Activated CD8-positive, alpha-beta T cell treated with anti-CD3 and anti-CD28 coated beads for 36 hours (primary cell): ENCODE measurements at regions not wholly inside any gene's neighbourhood (a gene's known extent, or its start where the extent isn't known, plus 50 kb on each side); places are given as distances from the start of the nearest gene placed in this dataset.

Experiments used
- ATAC-seq: fragments of 200-7000 bp; cut with Tn5 transposase; one replicate; pipeline ENCODE4 v1.10.0; 2021; ENCODE audit warnings: mild to moderate bottlenecking, moderate library complexity
- CTCF ChIA-PET: fragments of 350-600 bp; sonication (Branson Sonifier 250); formaldehyde crosslinking; loops from one replicate; lab custom pipeline; 2021; ENCODE audit warnings: antibody characterized with exemption; lab: Charles Lee
- POLR2A ChIA-PET: fragments of 350-600 bp; sonication (Branson Sonifier 250); formaldehyde crosslinking; loops from one replicate; lab custom pipeline; 2021; ENCODE audit warnings: antibody characterized with exemption; lab: Charles Lee
- DNase-seq: peaks from one replicate; pipeline ENCODE4 v3.0.0-alpha.2; 2020
- H3K27ac Mint-ChIP-seq: one replicate; pipeline ENCODE4 v1.8.0; 2021; ENCODE audit warnings: mild to moderate bottlenecking, mixed read lengths
- H3K27me3 Mint-ChIP-seq: one replicate; pipeline ENCODE4 v1.8.0; 2021; ENCODE audit warnings: mixed read lengths
- H3K36me3 Mint-ChIP-seq: one replicate; pipeline ENCODE4 v1.8.0; 2021; ENCODE audit warnings: low read depth, mixed read lengths
- H3K4me1 Mint-ChIP-seq: one replicate; pipeline ENCODE4 v1.8.0; 2021; ENCODE audit warnings: low read depth, mixed read lengths
- H3K4me3 Mint-ChIP-seq: one replicate; pipeline ENCODE4 v1.8.0; 2021; ENCODE audit warnings: mild to moderate bottlenecking, moderate library complexity, mixed read lengths
- H3K9me3 Mint-ChIP-seq: one replicate; pipeline ENCODE4 v1.8.0; 2021; ENCODE audit warnings: mixed read lengths
- CTCF ChIP-seq: fragments of 200-600 bp; IDR thresholded peaks from one replicate; pipeline ENCODE4 v1.8.0; 2022; ENCODE audit warnings: antibody characterized with exemption, mild to moderate bottlenecking
- intact Hi-C: fragments of 100-400 bp; cut with micrococcal nuclease; formaldehyde crosslinking; loops from one replicate; pipeline ENCODE4 v1.10.0; 2022

GRCh38 chr2:156955701-156956100 lies 301.8 kb upstream of the GALNT5 start:
- Mint-ChIP-seq H3K27me3 (no peaks in the 10 kb centered on the region), H3K4me1 (no peaks in the 10 kb centered on the region), H3K9me3 (peaks cover 6% of the 10 kb centered on the region), H3K36me3 (no peaks in the 10 kb centered on the region), H3K4me3 (no peak overlapping the region), H3K27ac (no peak overlapping the region)
- intact Hi-C loops, result no loop called here
- ChIA-PET CTCF (no interaction called here), POLR2A (no interaction called here)
- ATAC-seq, result no peak
- no peak for TF ChIP-seq CTCF
- no peak for DNase-seq

GRCh38 chr2:156956161-156956560 lies 301.3 kb upstream of the GALNT5 start:
- ATAC-seq (no peak), DNase-seq (no peak)
- no peak overlapping the region for H3K4me3 Mint-ChIP-seq
- no peaks in the 10 kb centered on the region for H3K4me1 Mint-ChIP-seq
- ChIA-PET POLR2A (no interaction called here), CTCF (no interaction called here)
- no peaks in the 10 kb centered on the region for H3K36me3 Mint-ChIP-seq
- H3K27ac Mint-ChIP-seq, result no peak overlapping the region
- TF ChIP-seq CTCF, result no peak
- no peaks in the 10 kb centered on the region for H3K27me3 Mint-ChIP-seq
- intact Hi-C loops, result no loop called here
- peaks cover 6% of the 10 kb centered on the region for H3K9me3 Mint-ChIP-seq

GRCh38 chr2:156958374-156958773 lies 299.1 kb upstream of the GALNT5 start:
- intact Hi-C loops, result no loop called here
- H3K27me3 Mint-ChIP-seq, result no peaks in the 10 kb centered on the region
- H3K27ac Mint-ChIP-seq, result no peak overlapping the region
- H3K9me3 Mint-ChIP-seq, result peaks cover 6% of the 10 kb centered on the region
- H3K4me1 Mint-ChIP-seq, result no peaks in the 10 kb centered on the region
- DNase-seq (no peak), ATAC-seq (no peak)
- no peak overlapping the region for H3K4me3 Mint-ChIP-seq
- POLR2A ChIA-PET, result no interaction called here
- CTCF ChIA-PET, result no interaction called here
- TF ChIP-seq CTCF, result no peak
- no peaks in the 10 kb centered on the region for H3K36me3 Mint-ChIP-seq

GRCh38 chr2:156959481-156959880 lies 298.0 kb upstream of the GALNT5 start:
- Mint-ChIP-seq H3K27me3 (no peaks in the 10 kb centered on the region), H3K9me3 (peaks cover 5% of the 10 kb centered on the region), H3K4me3 (no peak overlapping the region), H3K36me3 (no peaks in the 10 kb centered on the region), H3K27ac (no peak overlapping the region), H3K4me1 (no peaks in the 10 kb centered on the region)
- ATAC-seq (no peak), DNase-seq (no peak)
- ChIA-PET CTCF (interaction anchor here (0.8 kb wide), 1 partner anchor 234 kb away, joined by 3 read pairs; no protein-coding TSS in a partner anchor), POLR2A (no interaction called here)
- intact Hi-C loops, result no loop called here
- TF ChIP-seq CTCF, result no peak

- ATAC-seq (no peak), DNase-seq (no peak)
- no peak overlapping the region for H3K4me3 Mint-ChIP-seq
- no peaks in the 10 kb centered on the region for H3K4me1 Mint-ChIP-seq
- no peak for TF ChIP-seq CTCF
- no peaks in the 10 kb centered on the region for H3K36me3 Mint-ChIP-seq
- no peak overlapping the region for H3K27ac Mint-ChIP-seq
- intact Hi-C loops, result no loop called here
- ChIA-PET POLR2A (no interaction called here), CTCF (no interaction called here)
- H3K9me3 Mint-ChIP-seq, result no peaks in the 10 kb centered on the region
- peaks cover 2% of the 10 kb centered on the region for H3K27me3 Mint-ChIP-seq
Observed at GRCh38 chr2:156982615-156983014, 274.9 kb upstream of the GALNT5 start.
